Endothelial cell of umbilical vein (primary cell): ENCODE measurements at regions not wholly inside any gene's neighbourhood (a gene's known extent, or its start where the extent isn't known, plus 50 kb on each side); places are given as distances from the start of the nearest gene placed in this dataset.

ENCODE experiments used
- BruUV-seq: library from RNA; stranded (reverse); fragments of 400-500 nt; replicated peaks from 2 replicates; lab custom pipeline; 2021; lab: Mats Ljungman, UMichigan
- CTCF ChIA-PET: fragments of 300-600, 350-600 bp; sonication (Branson Sonifier 250); formaldehyde crosslinking; loops from one replicate; lab custom pipeline; 2021; ENCODE audit warnings: antibody characterized with exemption, inconsistent platforms; lab: Charles Lee
- POLR2A ChIA-PET: fragments of 300-600, 350-600 bp; sonication (Branson Sonifier 250); formaldehyde crosslinking; loops from one replicate; lab custom pipeline; 2021; ENCODE audit warnings: antibody characterized with exemption, inconsistent platforms; lab: Charles Lee
- DNase-seq: peaks from one replicate; pipeline ENCODE4 v3.0.0-alpha.2; 2011; ENCODE audit warnings: low read depth, low spot score
- FAIRE-seq: peaks from 2 replicates; lab custom pipeline; 2011; peaks lifted over from hg19 to GRCh38; lab: Jason Lieb, UNC
- H2AFZ ChIP-seq: 2 replicates; pipeline ENCODE4 v1.6.0; 2012; ENCODE audit warnings: low read depth, low read length, control low read depth, inconsistent platforms
- H3K27ac ChIP-seq: 2 replicates; pipeline ENCODE4 v1.5.1; 2011; ENCODE audit warnings: low read depth, mild to moderate bottlenecking, control low read depth, low read length, moderate library complexity; ENCODE audit not compliant: insufficient read depth
- H3K27me3 ChIP-seq, 2 experiments: 2 replicates each; pipeline versions ENCODE4 v1.6.0 to v1.6.1; 2011; ENCODE audit warnings: low read length in 2 of 2, mixed read lengths in 1 of 2; ENCODE audit not compliant: control insufficient read depth in 2 of 2, insufficient read depth in 2 of 2
- H3K36me3 ChIP-seq, 2 experiments: 2 replicates in 1 of 2; 3 replicates in 1 of 2; pipeline ENCODE4 v1.5.1; 2011; ENCODE audit warnings: low read length in 2 of 2, mild to moderate bottlenecking in 1 of 2, moderate library complexity in 1 of 2; ENCODE audit not compliant: control insufficient read depth in 2 of 2, insufficient read depth in 2 of 2; ENCODE audit errors: extremely low read depth in 1 of 2
- H3K4me1 ChIP-seq: 3 replicates; pipeline ENCODE4 v1.5.1; 2011; ENCODE audit warnings: mild to moderate bottlenecking, low read length; ENCODE audit not compliant: control insufficient read depth, insufficient read depth; ENCODE audit errors: extremely low read depth
- H3K4me2 ChIP-seq: 2 replicates; pipeline ENCODE4 v1.6.1; 2011; ENCODE audit warnings: low read length, control low read depth, mixed read lengths; ENCODE audit not compliant: insufficient read depth
- H3K4me3 ChIP-seq, 3 experiments: fragments of 200-600 bp in 1 of 3; sonication (generic), shearing (Covaris generic) in 1 of 3; replicated peaks in 1 of 3; 2 replicates each; pipeline ENCODE4 v1.5.1; 2011 to 2016; ENCODE audit warnings: control low read depth in 3 of 3, low read length in 3 of 3, mild to moderate bottlenecking in 2 of 3, inconsistent platforms in 1 of 3, low read depth in 1 of 3, moderate library complexity in 1 of 3; ENCODE audit not compliant: insufficient read depth in 1 of 3
- H3K79me2 ChIP-seq: 2 replicates; pipeline ENCODE4 v1.6.0; 2012; ENCODE audit warnings: low read length, inconsistent platforms; ENCODE audit not compliant: control insufficient read depth, insufficient read depth
- H3K9ac ChIP-seq: replicated peaks from 2 replicates; pipeline ENCODE3; 2011; ENCODE audit warnings: low read length, control low read depth; ENCODE audit not compliant: insufficient read depth; ENCODE audit errors: extremely low read depth
- H3K9me1 ChIP-seq: replicated peaks from 3 replicates; pipeline ENCODE4 v1.6.0; 2011; ENCODE audit warnings: mild to moderate bottlenecking, low read length; ENCODE audit not compliant: control insufficient read depth, insufficient read depth; ENCODE audit errors: extremely low read depth
- H3K9me3 ChIP-seq: replicated peaks from 2 replicates; pipeline ENCODE4 v1.5.1; 2012; ENCODE audit warnings: low read length, inconsistent platforms; ENCODE audit not compliant: control insufficient read depth, insufficient read depth
- H4K20me1 ChIP-seq: replicated peaks from 2 replicates; pipeline ENCODE3; 2011; ENCODE audit warnings: mild to moderate bottlenecking, low read length; ENCODE audit not compliant: control insufficient read depth, insufficient read depth; ENCODE audit errors: extremely low read depth
- CTCF ChIP-seq, 2 donors: IDR thresholded peaks; 1 replicate in 1 of 2; 2 replicates in 1 of 2; pipeline ENCODE4 v1.5.1; 2011; ENCODE audit warnings: low read length in 2 of 2, mild to moderate bottlenecking in 2 of 2, moderate library complexity in 2 of 2, control low read depth in 1 of 2, inconsistent platforms in 1 of 2, low read depth in 1 of 2; ENCODE audit not compliant: insufficient read depth in 1 of 2; ENCODE audit errors: extremely low read depth in 1 of 2
- EZH2 ChIP-seq: IDR thresholded peaks from 2 replicates; pipeline ENCODE4 v1.6.1; 2012; ENCODE audit warnings: borderline replicate concordance, low read depth, mild to moderate bottlenecking, moderate library complexity, low read length, inconsistent platforms; ENCODE audit not compliant: severe bottlenecking
- FOS ChIP-seq: IDR thresholded peaks from 2 replicates; pipeline ENCODE4 v1.6.1; 2011; ENCODE audit warnings: mild to moderate bottlenecking, low read length, moderate library complexity, borderline replicate concordance; ENCODE audit not compliant: insufficient read depth
- GATA2 ChIP-seq: IDR thresholded peaks from 2 replicates; pipeline ENCODE4 v1.7.0; 2011; ENCODE audit warnings: low read depth, mild to moderate bottlenecking, moderate library complexity, mixed read lengths, low read length; ENCODE audit not compliant: insufficient read length, insufficient read depth
- JUN ChIP-seq: IDR thresholded peaks from 2 replicates; pipeline ENCODE4 v1.6.1; 2011; ENCODE audit warnings: borderline replicate concordance, low read depth; ENCODE audit not compliant: insufficient read length, insufficient read depth
- MAX ChIP-seq: IDR thresholded peaks from 2 replicates; pipeline ENCODE4 v1.6.1; 2011; ENCODE audit not compliant: insufficient read depth, insufficient read length
- MYC ChIP-seq: IDR thresholded peaks from one replicate; pipeline ENCODE4 v1.6.1; 2011; ENCODE audit warnings: mild to moderate bottlenecking, low read depth, low read length
- POLR2A ChIP-seq: IDR thresholded peaks from 2 replicates; pipeline ENCODE4 v1.6.1; 2012; ENCODE audit warnings: low read depth, mild to moderate bottlenecking, control low read depth, low read length
- POLR2AphosphoS5 ChIP-seq: IDR thresholded peaks from 2 replicates; pipeline ENCODE4 v1.6.1; 2012; ENCODE audit warnings: low read depth, mild to moderate bottlenecking, control low read depth, low read length, moderate library complexity; ENCODE audit not compliant: insufficient read depth
- dilution Hi-C: fragments of 300-500 bp; cut with MboI; formaldehyde crosslinking; loops from one replicate; pipeline ENCODE4 v1.15.0; 2019; ENCODE audit warnings: low sequenced_read_pairs; ENCODE audit not compliant: extremely low pct_ligation_motif_present
- intact Hi-C: fragments of 100-400 bp; cut with micrococcal nuclease; formaldehyde crosslinking; loops from one replicate; pipeline ENCODE4 v1.10.0; 2022

GRCh38 chr16:19361587-19361986 is 56.1 kb upstream of the TMC5 start:
- H3K4me2 ChIP-seq, result no peak overlapping the region
- no TSS peak for BruUV-seq
- H3K9ac ChIP-seq, result no peak overlapping the region
- H4K20me1 ChIP-seq, result no peaks in the 10 kb centered on the region
- POLR2A ChIA-PET, result interaction anchor here (0.7 kb wide), 1 partner anchor 83 kb away, joined by 4 read pairs; no protein-coding TSS in a partner anchor
- no peaks in the 10 kb centered on the region for H3K4me1 ChIP-seq
- intact Hi-C loops (no loop called here), dilution Hi-C loops (no loop called here)
- no peak overlapping the region for H2AFZ ChIP-seq
- FAIRE-seq (no peak), DNase-seq (no peak)
- no peaks in the 10 kb centered on the region for H3K27me3 ChIP-seq
- H3K27ac ChIP-seq, result no peak overlapping the region
- no peaks in the 10 kb centered on the region for H3K9me3 ChIP-seq
- no peaks in the 10 kb centered on the region for H3K36me3 ChIP-seq
- no peaks in the 10 kb centered on the region for H3K79me2 ChIP-seq
- H3K4me3 ChIP-seq, result no peak overlapping the region
- TF ChIP-seq FOS (no peak), MYC (no peak), POLR2AphosphoS5 (no peak), JUN (no peak), MAX (no peak), GATA2 (no peak), EZH2 (no peak), POLR2A (no peak)
- CTCF ChIA-PET, result interaction anchor here (0.9 kb wide), 1 partner anchor 10 kb away, joined by 4 read pairs; no protein-coding TSS in a partner anchor
- H3K9me1 ChIP-seq, result no peaks in the 10 kb centered on the region

- dilution Hi-C loops, result no loop called here
- ChIA-PET CTCF (no interaction called here), POLR2A (no interaction called here)
- Histone ChIP-seq H3K9me1 (no peaks in the 10 kb centered on the region), H3K27ac (no peak overlapping the region), H3K36me3 (no peaks in the 10 kb centered on the region), H3K9ac (no peak overlapping the region), H3K79me2 (no peaks in the 10 kb centered on the region), H3K4me3 (no peak overlapping the region), H3K4me2 (no peak overlapping the region), H3K4me1 (no peaks in the 10 kb centered on the region), H3K9me3 (no peaks in the 10 kb centered on the region), H3K27me3 (no peaks in the 10 kb centered on the region), H2AFZ (no peak overlapping the region), H4K20me1 (no peaks in the 10 kb centered on the region)
- FAIRE-seq (no peak), DNase-seq (no peak)
- TF ChIP-seq CTCF (IDR thresholded peaks at IDR 0.05; ENCODE audit: extremely low read depth in 1 of 2, insufficient read depth in 1 of 2, low read depth in 1 of 2, low read length in 2 of 2) (no peak), EZH2 (no peak), POLR2AphosphoS5 (no peak), POLR2A (no peak), JUN (no peak), MYC (no peak), MAX (no peak), FOS (no peak), GATA2 (no peak)
- BruUV-seq, result no TSS peak
- intact Hi-C loops, result no loop called here
These were observed 53.9 kb upstream of the TMC5 start for GRCh38 chr16:19363740-19364139.
